Sigmoid colon (tissue), 6 donors: ENCODE measurements at regions not wholly inside any gene's neighbourhood (a gene's known extent, or its start where the extent isn't known, plus 50 kb on each side); places are given as distances from the start of the nearest gene placed in this dataset.

Source experiments
- DNase-seq: peaks from one replicate; pipeline ENCODE4 v3.0.0-alpha.2; 2019
- H3K27ac ChIP-seq, 4 donors: fragments of 200-600 bp; sonication (generic); one replicate each; pipeline ENCODE4 v1.5.1; 2016 to 2019; ENCODE audit warnings: mild to moderate bottlenecking in 1 of 4
- H3K27me3 ChIP-seq, 3 donors: fragments of 200-600 bp; sonication (generic); one replicate each; pipeline ENCODE4 v1.5.1; 2019; ENCODE audit warnings: mild to moderate bottlenecking in 1 of 3
- H3K36me3 ChIP-seq, 4 donors: fragments of 200-600 bp; sonication (generic); one replicate each; pipeline ENCODE4 v1.5.1; 2016 to 2019
- H3K4me1 ChIP-seq, 4 donors: fragments of 200-600 bp; sonication (generic); one replicate each; pipeline ENCODE4 v1.5.1; 2017 to 2019
- H3K4me3 ChIP-seq, 4 donors: fragments of 200-600 bp; sonication (generic); one replicate each; pipeline ENCODE4 v1.5.1; 2017 to 2019; ENCODE audit warnings: mild to moderate bottlenecking in 2 of 4, moderate library complexity in 1 of 4
- H3K9me3 ChIP-seq, 4 donors: fragments of 200-600 bp in 3 of 4; sonication (generic) in 3 of 4; one replicate each; pipeline versions ENCODE4 v1.5.1 to v1.6.1; 2013 to 2019
- CTCF ChIP-seq, 4 experiments: fragments of 450-650 bp in 3 of 4; fragments of 200-600 bp in 1 of 4; IDR thresholded peaks; one replicate each; pipeline ENCODE4 v1.5.1; 2016 to 2019; ENCODE audit warnings: antibody characterized with exemption in 4 of 4, mild to moderate bottlenecking in 3 of 4, moderate library complexity in 2 of 4
- EP300 ChIP-seq, 4 donors: sonication (generic); formaldehyde crosslinking; IDR thresholded peaks; one replicate each; pipeline ENCODE4 v1.6.1; 2017; ENCODE audit warnings: antibody characterized with exemption in 4 of 4
- POLR2A ChIP-seq, 2 donors: fragments of 450-650 bp; IDR thresholded peaks; one replicate each; pipeline ENCODE4 v1.6.1; 2016; ENCODE audit warnings: antibody characterized with exemption in 2 of 2, mild to moderate bottlenecking in 2 of 2, moderate library complexity in 2 of 2
- POLR2AphosphoS5 ChIP-seq, 4 donors: sonication (generic); formaldehyde crosslinking; IDR thresholded peaks; one replicate each; pipeline ENCODE4 v1.6.1; 2017; ENCODE audit warnings: antibody characterized with exemption in 4 of 4
- WGBS, 2 donors: extraction: QIAGEN DNeasy Blood & Tissue Kit; methylation state at CpG; one replicate each; pipeline ENCODE4 v1.1.7; 2013; 5-methylcytosine and 5-hydroxymethylcytosine counted together
- intact Hi-C: fragments of 100-400 bp; cut with DNase I; formaldehyde crosslinking; loops from one replicate; pipeline ENCODE4 v1.15.1; 2023
- donor health status: healthy with polysubstance abuse.
- donor health status: healthy.

- Histone ChIP-seq H3K27me3 (no peaks in the 10 kb centered on the region), H3K4me1 (no peaks in the 10 kb centered on the region), H3K9me3 (no peaks in the 10 kb centered on the region), H3K36me3 (no peaks in the 10 kb centered on the region), H3K4me3 (no peak overlapping the region), H3K27ac (no peak overlapping the region)
- DNase-seq: no peak
- intact Hi-C loops: no loop called here
- 61 to 81% methylated on average over 3 of the region's 3 CpGs for WGBS, 2 donors
- TF ChIP-seq POLR2AphosphoS5 (IDR thresholded peaks at IDR 0.05) (no peak), EP300 (IDR thresholded peaks at IDR 0.05) (no peak)
Measured at GRCh38 chr11:123378096-123378495, 52.0 kb upstream of the GRAMD1B start.

GRCh38 chr11:123377355-123377754 is 52.7 kb upstream of the GRAMD1B start:
- H3K4me3 ChIP-seq: no peak overlapping the region
- 58 to 61% methylated on average over 5 of the region's 5 CpGs for WGBS, 2 donors
- no peaks in the 10 kb centered on the region for H3K27me3 ChIP-seq
- TF ChIP-seq EP300 (IDR thresholded peaks at IDR 0.05) (no peak), POLR2AphosphoS5 (IDR thresholded peaks at IDR 0.05) (no peak), POLR2A (IDR thresholded peaks at IDR 0.05) (no peak), CTCF (IDR thresholded peaks at IDR 0.05) (no peak)
- no peak overlapping the region for H3K27ac ChIP-seq
- H3K36me3 ChIP-seq: no peaks in the 10 kb centered on the region
- intact Hi-C loops: no loop called here
- H3K4me1 ChIP-seq: no peaks in the 10 kb centered on the region
- no peak for DNase-seq
- H3K9me3 ChIP-seq: no peaks in the 10 kb centered on the region

GRCh38 chr11:123375832-123376231 is 54.2 kb upstream of the GRAMD1B start:
- WGBS, 2 donors: 92 to 93% methylated on average over 3 of the region's 3 CpGs
- intact Hi-C loops: no loop called here

GRCh38 chr11:123374622-123374968 is 55.5 kb upstream of the GRAMD1B start:
- intact Hi-C loops: no loop called here
- Histone ChIP-seq H3K36me3 (no peaks in the 10 kb centered on the region), H3K4me3 (no peak overlapping the region), H3K9me3 (no peaks in the 10 kb centered on the region), H3K27ac (no peak overlapping the region), H3K4me1 (no peaks in the 10 kb centered on the region), H3K27me3 (no peaks in the 10 kb centered on the region)
- WGBS, 2 donors: 66 to 80% methylated on average over 5 of the region's 5 CpGs
- no peak for DNase-seq
- TF ChIP-seq EP300 (IDR thresholded peaks at IDR 0.05): no peak

More at GRCh38 chr11:123375832-123376231, 54.2 kb upstream of the GRAMD1B start:
- Histone ChIP-seq H3K27me3 (no peaks in the 10 kb centered on the region), H3K36me3 (no peaks in the 10 kb centered on the region), H3K9me3 (no peaks in the 10 kb centered on the region), H3K4me1 (no peaks in the 10 kb centered on the region), H3K27ac (no peak overlapping the region), H3K4me3 (no peak overlapping the region)
- TF ChIP-seq EP300 (IDR thresholded peaks at IDR 0.05): no peak
- TF ChIP-seq POLR2A (IDR thresholded peaks at IDR 0.05): no peak
- no peak for TF ChIP-seq POLR2AphosphoS5 (IDR thresholded peaks at IDR 0.05)
- no peak for TF ChIP-seq CTCF (IDR thresholded peaks at IDR 0.05)
- no peak for DNase-seq

GRCh38 chr11:123373754-123374621 is 56.1 kb upstream of the GRAMD1B start:
- TF ChIP-seq POLR2AphosphoS5 (IDR thresholded peaks at IDR 0.05): no peak
- TF ChIP-seq CTCF (IDR thresholded peaks at IDR 0.05): no peak
- no peak for TF ChIP-seq POLR2A (IDR thresholded peaks at IDR 0.05)
- no peak for TF ChIP-seq EP300 (IDR thresholded peaks at IDR 0.05)
- 68 to 73% methylated on average over 4 of the region's 4 CpGs for WGBS, 2 donors

More at GRCh38 chr11:123373754-123374621, 56.1 kb upstream of the GRAMD1B start:
- no peaks in the 10 kb centered on the region for H3K36me3 ChIP-seq
- H3K27me3 ChIP-seq: no peaks in the 10 kb centered on the region
- H3K4me3 ChIP-seq: no peak overlapping the region
- intact Hi-C loops: no loop called here
- no peaks in the 10 kb centered on the region for H3K9me3 ChIP-seq
- H3K27ac ChIP-seq: no peak overlapping the region
- no peaks in the 10 kb centered on the region for H3K4me1 ChIP-seq
- no peak for DNase-seq
